B cell (primary cell): ENCODE measurements at regions not wholly inside any gene's neighbourhood (a gene's known extent, or its start where the extent isn't known, plus 50 kb on each side); places are given as distances from the start of the nearest gene placed in this dataset.

ENCODE experiments used
- ATAC-seq: fragments of 200-7000 bp; cut with Tn5 transposase; one replicate; pipeline ENCODE4 v1.10.0; 2021; ENCODE audit warnings: low read depth, mild to moderate bottlenecking, moderate number of reproducible peaks, moderate library complexity
- CTCF ChIA-PET: fragments of 350-600 bp; sonication (Branson Sonifier 250); formaldehyde crosslinking; loops from one replicate; lab custom pipeline; 2021; ENCODE audit warnings: antibody characterized with exemption, inconsistent platforms; lab: Charles Lee
- POLR2A ChIA-PET: fragments of 350-600 bp; sonication (Branson Sonifier 250); formaldehyde crosslinking; loops from one replicate; lab custom pipeline; 2021; ENCODE audit warnings: antibody characterized with exemption; lab: Charles Lee
- DNase-seq: peaks from one replicate; pipeline ENCODE4 v3.0.0; 2013
- H2AFZ ChIP-seq: 2 replicates; pipeline ENCODE4 v1.6.1; 2012; ENCODE audit warnings: mild to moderate bottlenecking, low read depth, low read length; ENCODE audit not compliant: insufficient read depth, poor library complexity, severe bottlenecking
- H3K27ac ChIP-seq, 2 donors: 1 replicate in 1 of 2; 2 replicates in 1 of 2; pipeline ENCODE4 v1.5.1; 2012 to 2013; ENCODE audit warnings: low read length in 2 of 2, mild to moderate bottlenecking in 2 of 2, moderate library complexity in 1 of 2
- H3K27me3 ChIP-seq, 4 experiments: fragments of 200-600 bp in 1 of 4; sonication (generic) in 1 of 4; replicated peaks in 1 of 4; 1 replicate in 2 of 4; 2 replicates in 2 of 4; pipeline versions ENCODE4 v1.6.1 to v1.7.0; 2013 to 2016; ENCODE audit warnings: low read length in 3 of 4, mild to moderate bottlenecking in 2 of 4, mixed read lengths in 1 of 4, moderate library complexity in 1 of 4; ENCODE audit not compliant: insufficient read depth in 4 of 4, control insufficient read depth in 3 of 4; ENCODE audit errors: control extremely low read depth in 1 of 4
- H3K36me3 ChIP-seq, 2 experiments: replicated peaks in 1 of 2; 1 replicate in 1 of 2; 2 replicates in 1 of 2; pipeline versions ENCODE4 v1.6.1 to v1.7.1; 2013; ENCODE audit warnings: low read length in 1 of 2; ENCODE audit not compliant: insufficient read depth in 2 of 2, control insufficient read depth in 1 of 2; ENCODE audit errors: control extremely low read depth in 1 of 2, extremely low read depth in 1 of 2
- H3K4me1 ChIP-seq, 2 donors: fragments of 200-600 bp in 1 of 2; sonication (generic) in 1 of 2; 1 replicate in 1 of 2; 2 replicates in 1 of 2; pipeline versions ENCODE4 v1.5.1 to v1.6.1; 2013 to 2017; ENCODE audit warnings: low read length in 2 of 2; ENCODE audit not compliant: control insufficient read depth in 2 of 2, insufficient read depth in 2 of 2
- H3K4me2 ChIP-seq: replicated peaks from 2 replicates; pipeline ENCODE3; 2012; ENCODE audit warnings: mild to moderate bottlenecking, low read depth, low read length; ENCODE audit not compliant: poor library complexity, severe bottlenecking
- H3K4me3 ChIP-seq, 5 experiments: fragments of 200-600 bp in 1 of 5; sonication (generic) in 1 of 5; 1 replicate in 3 of 5; 2 replicates in 2 of 5; pipeline versions ENCODE4 v1.5.1 to v1.7.0; 2011 to 2016; ENCODE audit warnings: low read length in 4 of 5, mild to moderate bottlenecking in 4 of 5, low read depth in 2 of 5, control low read depth in 1 of 5, moderate library complexity in 1 of 5; ENCODE audit not compliant: insufficient read depth in 1 of 5; ENCODE audit errors: control extremely low read depth in 1 of 5, extremely low read depth in 1 of 5
- H3K79me2 ChIP-seq: fragments of 200-600 bp; sonication (generic); one replicate; pipeline ENCODE4 v1.6.0; 2016; ENCODE audit warnings: low read length; ENCODE audit not compliant: control insufficient read depth, insufficient read depth
- H3K9ac ChIP-seq: fragments of 200-600 bp; sonication (generic); 2 replicates; pipeline ENCODE4 v1.6.1; 2017; ENCODE audit warnings: mild to moderate bottlenecking, low read length, moderate library complexity
- H3K9me3 ChIP-seq, 3 donors: one replicate each; pipeline versions ENCODE4 v1.6.1 to v1.7.1; 2013; ENCODE audit warnings: low read length in 2 of 3; ENCODE audit not compliant: control insufficient read depth in 2 of 3, insufficient read depth in 1 of 3; ENCODE audit errors: control extremely low read depth in 1 of 3
- H4K20me1 ChIP-seq: 2 replicates; pipeline ENCODE4 v1.6.0; 2012; ENCODE audit warnings: mild to moderate bottlenecking, low read length; ENCODE audit not compliant: insufficient read depth, control insufficient read depth, poor library complexity, severe bottlenecking
- H3K27ac Mint-ChIP-seq: one replicate; pipeline ENCODE4 v1.8.0; 2021; ENCODE audit warnings: mixed read lengths
- H3K27me3 Mint-ChIP-seq: one replicate; pipeline ENCODE4 v1.8.0; 2021; ENCODE audit warnings: mixed read lengths
- H3K4me1 Mint-ChIP-seq: one replicate; pipeline ENCODE4 v1.8.0; 2021; ENCODE audit warnings: mixed read lengths
- H3K4me3 Mint-ChIP-seq: one replicate; pipeline ENCODE4 v1.8.0; 2021; ENCODE audit warnings: mixed read lengths
- H3K9me3 Mint-ChIP-seq: one replicate; pipeline ENCODE4 v1.8.0; 2022; ENCODE audit warnings: mixed read lengths; ENCODE audit not compliant: insufficient read depth
- EZH2 ChIP-seq: IDR thresholded peaks from 2 replicates; pipeline ENCODE4 v1.6.1; 2012; ENCODE audit warnings: borderline replicate concordance, low read depth, mild to moderate bottlenecking, moderate library complexity, low read length; ENCODE audit not compliant: insufficient read depth, poor library complexity, severe bottlenecking
- WGBS: methylation state at CpG from one replicate; pipeline ENCODE4 v1.1.5; 2013; ENCODE audit warnings: missing lambda C conversion rate; ENCODE audit not compliant: insufficient coverage; 5-methylcytosine and 5-hydroxymethylcytosine counted together
- intact Hi-C: fragments of 100-400 bp; cut with micrococcal nuclease; formaldehyde crosslinking; loops from one replicate; pipeline ENCODE4 v1.10.0; 2022
- TF ChIP-seq, protein P1 (sequence below): fragments of 200-600 bp; IDR thresholded peaks from one replicate; pipeline ENCODE4 v1.8.0; 2022; ENCODE audit warnings: antibody characterized with exemption, mild to moderate bottlenecking

DNA sequence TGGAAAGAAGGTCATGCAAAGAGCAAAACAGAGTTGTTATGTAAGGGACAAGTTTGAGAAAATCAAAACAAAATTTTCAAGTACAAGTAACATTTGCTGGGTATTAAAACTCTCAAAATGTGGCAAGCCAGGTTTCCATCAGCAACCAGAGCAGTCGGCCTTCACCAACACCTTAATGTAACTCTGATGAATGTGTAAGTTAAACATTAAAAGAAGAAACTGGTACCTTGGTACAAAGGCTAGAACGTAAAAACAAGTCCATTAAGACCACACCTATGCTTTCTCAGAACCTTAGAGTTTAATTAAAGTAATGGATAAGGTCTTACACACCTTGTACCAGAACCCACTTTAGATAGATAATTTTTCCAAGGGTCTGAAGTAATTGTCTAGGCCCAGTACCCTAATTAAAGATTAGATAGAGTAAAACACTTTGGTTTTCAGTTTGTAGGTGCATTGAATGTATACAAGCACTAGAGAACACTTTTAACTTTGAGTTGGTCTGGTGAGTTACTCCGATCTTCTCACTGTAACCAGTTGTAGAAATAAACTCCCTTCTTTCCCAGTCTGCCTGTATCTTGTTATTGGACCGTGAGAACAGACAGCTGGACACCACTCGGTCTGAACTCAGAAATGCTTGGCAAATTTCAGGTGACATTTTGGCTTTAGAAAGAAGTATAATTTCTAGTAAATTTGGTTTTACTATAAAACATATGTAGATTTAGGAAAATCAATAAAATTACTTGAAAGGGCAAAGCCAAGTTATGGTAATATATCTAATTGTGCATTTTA lies 319.4 kb downstream of the HTR1B start:
- no peaks in the 10 kb centered on the region for H3K9me3 ChIP-seq
- POLR2A ChIA-PET = no interaction called here
- no CpG with 5 or more reads among the region's 5 CpGs for WGBS
- H3K27me3 Mint-ChIP-seq = no peaks in the 10 kb centered on the region
- H3K36me3 ChIP-seq = no peaks in the 10 kb centered on the region
- no peak overlapping the region for H3K9ac ChIP-seq
- H3K4me3 ChIP-seq = no peak overlapping the region
- CTCF ChIA-PET = no interaction called here
- H3K27ac Mint-ChIP-seq = no peak overlapping the region
- ATAC-seq (no peak), DNase-seq (no peak)
- H3K27me3 ChIP-seq = no peaks in the 10 kb centered on the region
- H3K79me2 ChIP-seq = no peaks in the 10 kb centered on the region
- H3K4me3 Mint-ChIP-seq = no peak overlapping the region
- no peak overlapping the region for H2AFZ ChIP-seq
- no peak overlapping the region for H3K4me2 ChIP-seq
- no peaks in the 10 kb centered on the region for H3K4me1 ChIP-seq
- no peak for TF ChIP-seq EZH2
- TF ChIP-seq, protein P1, sequence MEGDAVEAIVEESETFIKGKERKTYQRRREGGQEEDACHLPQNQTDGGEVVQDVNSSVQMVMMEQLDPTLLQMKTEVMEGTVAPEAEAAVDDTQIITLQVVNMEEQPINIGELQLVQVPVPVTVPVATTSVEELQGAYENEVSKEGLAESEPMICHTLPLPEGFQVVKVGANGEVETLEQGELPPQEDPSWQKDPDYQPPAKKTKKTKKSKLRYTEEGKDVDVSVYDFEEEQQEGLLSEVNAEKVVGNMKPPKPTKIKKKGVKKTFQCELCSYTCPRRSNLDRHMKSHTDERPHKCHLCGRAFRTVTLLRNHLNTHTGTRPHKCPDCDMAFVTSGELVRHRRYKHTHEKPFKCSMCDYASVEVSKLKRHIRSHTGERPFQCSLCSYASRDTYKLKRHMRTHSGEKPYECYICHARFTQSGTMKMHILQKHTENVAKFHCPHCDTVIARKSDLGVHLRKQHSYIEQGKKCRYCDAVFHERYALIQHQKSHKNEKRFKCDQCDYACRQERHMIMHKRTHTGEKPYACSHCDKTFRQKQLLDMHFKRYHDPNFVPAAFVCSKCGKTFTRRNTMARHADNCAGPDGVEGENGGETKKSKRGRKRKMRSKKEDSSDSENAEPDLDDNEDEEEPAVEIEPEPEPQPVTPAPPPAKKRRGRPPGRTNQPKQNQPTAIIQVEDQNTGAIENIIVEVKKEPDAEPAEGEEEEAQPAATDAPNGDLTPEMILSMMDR = no peak
- no peaks in the 10 kb centered on the region for H3K4me1 Mint-ChIP-seq
- H4K20me1 ChIP-seq = no peaks in the 10 kb centered on the region
- no peak overlapping the region for H3K27ac ChIP-seq
- intact Hi-C loops = no loop called here
- H3K9me3 Mint-ChIP-seq = no peaks in the 10 kb centered on the region

DNA sequence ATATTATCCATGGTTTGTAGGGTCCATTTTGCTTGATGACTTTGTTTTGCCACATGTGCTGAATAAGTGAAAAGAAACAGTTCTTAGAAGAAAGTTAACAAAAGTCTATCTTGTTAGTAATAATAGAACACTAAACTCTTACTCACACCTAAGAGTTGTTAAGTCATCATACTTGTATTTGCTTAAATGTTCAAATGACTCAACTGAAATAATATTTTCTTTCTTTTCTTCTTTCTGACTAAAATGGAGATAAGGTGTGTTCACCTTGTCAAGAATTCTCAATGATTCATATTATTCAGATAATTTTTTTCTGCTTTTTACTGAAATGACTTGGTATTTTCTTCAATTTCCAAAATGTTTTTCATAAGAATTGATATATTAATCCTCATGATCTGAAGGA lies 327.2 kb downstream of the HTR1B start:
- ChIA-PET CTCF (no interaction called here), POLR2A (no interaction called here)
- no peaks in the 10 kb centered on the region for H3K9me3 Mint-ChIP-seq
- Histone ChIP-seq H3K27ac (no peak overlapping the region), H3K4me1 (no peaks in the 10 kb centered on the region), H3K79me2 (no peaks in the 10 kb centered on the region), H4K20me1 (no peaks in the 10 kb centered on the region), H3K27me3 (no peaks in the 10 kb centered on the region), H3K9me3 (no peaks in the 10 kb centered on the region), H3K36me3 (no peaks in the 10 kb centered on the region), H2AFZ (no peak overlapping the region), H3K4me2 (no peak overlapping the region), H3K4me3 (no peak overlapping the region), H3K9ac (no peak overlapping the region)
- H3K4me1 Mint-ChIP-seq = no peaks in the 10 kb centered on the region
- H3K27ac Mint-ChIP-seq = no peak overlapping the region
- ATAC-seq = no peak
- H3K27me3 Mint-ChIP-seq = no peaks in the 10 kb centered on the region
- no peak overlapping the region for H3K4me3 Mint-ChIP-seq
- intact Hi-C loops = no loop called here
- TF ChIP-seq EZH2 = no peak
- TF ChIP-seq, protein P1 = no peak
- DNase-seq = no peak
